ENCODE measurements at regions not wholly inside any gene's neighbourhood (a gene's known extent, or its start where the extent isn't known, plus 50 kb on each side); places are given as distances from the start of the nearest gene placed in this dataset.

DNA sequence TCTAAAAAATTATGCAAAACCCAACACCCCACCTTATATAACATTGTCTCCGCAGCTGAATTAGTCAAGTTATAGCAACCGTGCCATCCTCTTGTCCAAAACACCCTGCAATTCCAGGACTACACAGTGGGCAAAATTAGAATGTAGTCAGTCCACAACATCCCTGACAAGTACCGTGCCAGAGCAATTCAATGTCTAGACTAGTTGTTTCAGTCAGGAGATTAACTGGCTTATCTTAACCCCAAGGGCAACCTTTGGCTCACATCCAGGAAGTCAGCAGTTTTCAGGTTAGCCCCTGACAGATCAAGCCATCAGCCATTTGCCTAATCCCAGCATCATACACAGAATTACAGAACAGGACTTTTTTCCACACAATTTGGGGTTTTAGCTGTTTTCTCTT, 240.8 kb upstream of the TMEM161B start:
- no peak for TF ChIP-seq POLR2A (IDR thresholded peaks at IDR 0.05)
- TF ChIP-seq, protein P1, sequence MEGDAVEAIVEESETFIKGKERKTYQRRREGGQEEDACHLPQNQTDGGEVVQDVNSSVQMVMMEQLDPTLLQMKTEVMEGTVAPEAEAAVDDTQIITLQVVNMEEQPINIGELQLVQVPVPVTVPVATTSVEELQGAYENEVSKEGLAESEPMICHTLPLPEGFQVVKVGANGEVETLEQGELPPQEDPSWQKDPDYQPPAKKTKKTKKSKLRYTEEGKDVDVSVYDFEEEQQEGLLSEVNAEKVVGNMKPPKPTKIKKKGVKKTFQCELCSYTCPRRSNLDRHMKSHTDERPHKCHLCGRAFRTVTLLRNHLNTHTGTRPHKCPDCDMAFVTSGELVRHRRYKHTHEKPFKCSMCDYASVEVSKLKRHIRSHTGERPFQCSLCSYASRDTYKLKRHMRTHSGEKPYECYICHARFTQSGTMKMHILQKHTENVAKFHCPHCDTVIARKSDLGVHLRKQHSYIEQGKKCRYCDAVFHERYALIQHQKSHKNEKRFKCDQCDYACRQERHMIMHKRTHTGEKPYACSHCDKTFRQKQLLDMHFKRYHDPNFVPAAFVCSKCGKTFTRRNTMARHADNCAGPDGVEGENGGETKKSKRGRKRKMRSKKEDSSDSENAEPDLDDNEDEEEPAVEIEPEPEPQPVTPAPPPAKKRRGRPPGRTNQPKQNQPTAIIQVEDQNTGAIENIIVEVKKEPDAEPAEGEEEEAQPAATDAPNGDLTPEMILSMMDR (IDR thresholded peaks at IDR 0.05) = no peak
